ENCODE measurements at regions not wholly inside any gene's neighbourhood (a gene's known extent, or its start where the extent isn't known, plus 50 kb on each side); places are given as distances from the start of the nearest gene placed in this dataset.

- no peak for DNase-seq
These were observed 100.1 kb downstream of the PDCL3 start for GRCh38 chr2:100662866-100663265.

DNA sequence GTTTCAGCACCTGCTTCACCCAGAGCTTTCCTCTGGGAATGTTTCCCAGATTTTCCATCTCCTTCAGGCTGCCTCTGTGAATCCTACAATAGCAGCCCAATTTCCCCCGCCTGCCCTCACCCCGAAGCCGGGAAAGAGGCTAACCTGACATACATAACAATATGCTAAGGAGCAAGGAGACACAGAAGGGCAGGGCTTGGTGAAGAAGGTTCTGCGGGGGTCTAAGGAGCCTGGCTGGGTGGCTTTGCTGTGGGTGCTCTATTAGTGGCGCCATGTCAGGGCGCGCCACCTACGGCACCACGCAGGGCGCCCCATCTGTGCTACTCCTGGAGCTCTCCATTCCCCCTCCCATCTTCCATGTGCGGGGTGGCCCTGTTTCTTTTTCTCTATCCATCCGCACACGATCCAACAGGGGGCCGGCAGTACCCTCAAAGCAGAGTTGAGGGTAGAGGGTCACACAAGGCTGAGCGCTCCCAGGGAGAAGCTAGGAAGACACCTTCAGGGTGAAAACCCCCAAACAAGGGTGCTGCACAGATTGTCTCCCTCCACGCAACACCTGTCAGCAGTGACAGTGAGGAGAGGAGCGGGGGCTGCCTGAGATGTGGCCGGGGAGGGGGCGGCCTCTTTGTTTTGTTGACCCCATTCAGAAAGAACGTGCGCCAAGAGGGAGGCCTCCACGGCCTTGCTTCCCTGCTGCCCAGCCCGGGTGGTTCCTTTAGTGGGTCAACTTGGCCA lies 101.4 kb downstream of the PDCL3 start:
- DNase-seq: no peak

DNA sequence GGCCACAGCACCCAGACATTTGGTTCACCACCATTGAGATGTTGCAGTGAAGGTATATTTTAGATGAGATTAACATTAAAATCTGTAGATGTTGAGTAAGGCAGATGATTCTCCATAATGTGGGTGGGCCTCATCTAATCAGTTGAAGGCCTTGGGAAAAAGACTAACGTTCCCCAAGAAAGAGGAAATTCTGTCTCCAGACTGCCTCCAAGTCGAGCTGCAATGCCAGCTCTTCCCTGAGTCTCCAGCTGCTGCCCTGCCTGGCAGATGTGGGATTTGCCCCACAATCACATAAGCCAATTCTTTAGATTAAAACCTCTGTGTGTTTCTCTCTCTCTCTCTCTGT lies 101.9 kb downstream of the PDCL3 start:
- DNase-seq: no peak

GRCh38 chr2:100666996-100667395 lies 104.2 kb downstream of the PDCL3 start:
- no peak for DNase-seq

DNA sequence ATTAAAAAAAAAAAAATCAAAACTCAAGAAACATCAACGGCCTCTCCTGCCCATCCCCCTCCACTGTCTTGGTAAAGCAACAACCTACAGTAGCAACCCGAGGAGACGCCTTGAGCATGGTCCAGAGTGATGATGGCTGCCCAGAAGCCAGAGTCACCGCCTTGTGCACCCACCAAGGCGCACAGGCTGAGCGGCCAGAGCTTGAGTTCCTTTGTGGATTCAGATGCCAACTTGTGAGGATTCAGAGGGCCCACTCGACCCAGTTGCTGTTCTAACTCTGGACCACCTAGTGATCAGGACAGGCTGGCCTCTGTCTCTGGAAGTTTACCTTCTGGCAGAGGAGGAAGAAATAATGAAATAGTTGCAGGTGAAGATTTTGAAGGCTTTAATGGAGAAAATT lies 105.0 kb downstream of the PDCL3 start:
- DNase-seq: no peak

DNA sequence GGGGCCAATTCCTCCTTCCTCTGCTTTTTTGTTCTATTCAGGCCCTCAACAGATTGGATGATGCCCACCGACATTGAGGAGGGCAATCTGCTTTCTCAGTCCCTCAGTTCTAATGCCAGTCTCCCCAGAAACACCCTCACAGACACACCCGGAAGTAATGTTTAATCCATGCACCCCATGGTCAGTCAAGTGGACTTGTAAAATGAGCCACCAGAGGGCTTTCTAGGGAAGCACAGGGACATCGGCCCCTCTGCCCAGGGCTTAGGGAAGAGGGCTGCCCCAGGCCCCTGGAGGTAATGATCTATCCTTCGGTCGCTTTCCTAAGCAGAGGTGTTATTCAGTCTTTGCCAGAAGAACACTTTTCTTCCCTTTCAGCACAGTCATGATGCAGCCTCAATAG lies 107.4 kb downstream of the PDCL3 start:
- no peak for DNase-seq

DNA sequence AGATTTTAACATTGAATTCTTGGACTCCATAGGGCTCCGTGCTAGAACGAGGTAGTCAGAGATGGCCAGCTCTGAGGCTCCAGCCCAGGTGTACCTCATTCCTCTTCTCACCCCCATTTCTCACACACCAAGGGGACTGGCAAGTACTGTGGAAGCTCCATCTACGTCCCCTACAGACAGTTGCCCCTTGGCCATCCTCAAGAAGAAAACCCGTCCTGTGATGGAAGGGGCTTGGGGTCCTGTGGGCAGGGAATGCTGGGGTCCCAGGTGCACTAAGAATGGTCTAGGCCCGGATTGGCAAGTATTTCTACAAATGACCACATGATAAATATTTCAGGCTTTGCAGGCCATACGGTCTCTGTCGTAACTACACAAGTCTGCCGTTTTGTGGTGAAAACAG lies 110.3 kb downstream of the PDCL3 start:
- no peak for DNase-seq

DNA sequence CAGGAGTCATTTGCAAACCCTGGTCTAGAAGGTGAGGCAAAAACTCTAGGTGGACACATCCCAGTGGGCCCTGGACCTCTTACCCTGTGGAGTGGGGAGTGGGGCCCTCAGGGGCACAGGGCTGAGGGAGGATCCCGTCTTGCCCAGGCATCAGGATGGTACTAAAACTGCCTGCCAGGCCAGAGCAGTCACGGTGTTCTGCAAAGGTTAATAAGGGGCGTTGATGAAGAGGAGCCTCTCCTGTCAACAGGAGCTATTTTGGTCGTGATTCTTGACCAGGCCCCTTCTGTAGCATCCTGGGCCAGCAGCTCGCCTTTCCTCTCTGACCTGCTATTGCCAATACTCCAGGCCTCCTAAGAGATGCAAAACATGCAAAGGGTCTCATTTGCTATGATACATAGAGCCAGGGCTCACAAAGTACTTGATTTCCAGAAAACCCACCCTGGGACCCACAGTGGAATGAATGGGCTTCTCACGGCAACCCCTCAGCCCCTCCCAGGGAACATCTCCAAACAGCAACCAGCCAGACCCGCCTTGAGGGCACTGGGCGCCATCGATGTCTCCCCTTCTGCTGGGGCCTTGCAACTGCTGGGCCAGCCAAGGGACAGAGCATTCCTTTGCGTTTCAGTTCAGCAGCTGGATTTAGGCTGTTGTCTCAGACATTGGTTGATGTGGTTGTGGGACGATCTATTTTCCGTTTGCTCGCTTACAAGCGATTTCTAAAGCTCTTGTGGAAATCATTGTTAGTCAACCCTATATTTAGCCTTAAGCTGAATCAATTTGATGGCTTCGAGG lies 111.1 kb downstream of the PDCL3 start:
- no peak for DNase-seq

- DNase-seq: no peak
These were observed 111.9 kb downstream of the PDCL3 start for GRCh38 chr2:100674666-100675065.

- no peak for DNase-seq
These were observed 112.6 kb downstream of the PDCL3 start for GRCh38 chr2:100675373-100675772.

DNA sequence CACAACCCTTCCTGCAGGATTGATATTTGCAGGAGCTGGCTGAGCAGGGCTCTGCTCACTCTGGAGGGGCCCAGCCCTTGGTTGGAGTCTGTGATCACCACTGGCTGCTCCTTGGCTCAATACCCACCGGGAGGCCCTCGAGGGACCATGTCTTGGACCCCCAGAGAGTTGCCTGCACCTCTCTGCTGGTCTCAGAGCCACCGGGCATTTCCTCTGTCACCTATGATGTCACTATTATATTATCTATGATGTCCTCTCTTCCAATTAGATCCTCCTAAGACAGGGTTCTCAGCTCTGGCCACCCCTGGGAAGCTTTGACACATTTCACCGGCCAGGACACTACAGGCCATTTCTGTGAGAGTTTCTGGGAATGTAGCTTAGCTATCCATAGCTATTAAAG lies 113.1 kb downstream of the PDCL3 start:
- no peak for DNase-seq

DNA sequence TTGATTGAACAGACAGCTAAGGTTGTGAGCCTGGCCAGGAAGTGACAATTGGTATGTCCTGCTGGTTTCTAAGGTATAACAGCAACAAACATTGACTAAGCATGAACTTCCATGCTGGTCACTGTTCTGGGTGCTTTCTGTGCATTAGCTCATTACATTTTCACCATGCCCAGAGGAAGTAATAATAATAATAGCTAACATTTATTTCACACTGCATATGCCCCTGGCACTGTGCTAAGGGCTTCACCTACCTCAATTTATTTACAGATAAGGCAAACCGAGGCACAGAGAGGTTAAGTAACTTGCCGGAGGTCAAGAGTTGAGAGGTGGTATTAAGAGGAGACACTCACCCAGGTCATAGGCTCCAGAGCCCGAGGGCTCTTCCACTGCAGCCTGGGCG lies 113.6 kb downstream of the PDCL3 start:
- DNase-seq: no peak

DNA sequence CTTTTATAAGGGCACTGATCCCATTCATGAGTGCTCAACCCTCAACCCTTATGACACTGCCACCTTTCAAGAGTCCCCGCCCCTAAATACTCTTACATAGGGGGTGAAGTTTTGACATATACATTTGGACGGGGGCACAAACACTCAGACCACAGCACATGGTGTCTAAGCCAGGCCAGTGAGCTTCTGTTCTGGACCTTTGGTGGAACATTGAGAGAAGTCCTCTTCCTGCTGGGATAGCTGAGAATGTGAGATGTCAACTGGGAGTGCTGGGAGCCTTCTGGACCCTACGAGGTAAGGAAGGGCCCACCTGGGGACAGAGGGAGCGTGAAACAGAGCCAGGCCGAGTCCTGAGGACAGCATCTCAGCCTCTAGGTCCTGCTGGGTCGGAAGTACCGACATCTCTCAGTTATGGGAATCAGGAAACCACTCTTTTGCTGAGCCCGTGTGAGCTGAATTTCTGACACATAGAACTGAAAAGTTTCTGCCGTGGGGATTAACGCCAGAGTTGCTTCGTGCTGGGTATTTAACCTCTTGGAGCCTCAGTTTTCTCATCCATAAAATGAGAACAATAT lies 114.9 kb downstream of the PDCL3 start:
- DNase-seq: no peak

DNA sequence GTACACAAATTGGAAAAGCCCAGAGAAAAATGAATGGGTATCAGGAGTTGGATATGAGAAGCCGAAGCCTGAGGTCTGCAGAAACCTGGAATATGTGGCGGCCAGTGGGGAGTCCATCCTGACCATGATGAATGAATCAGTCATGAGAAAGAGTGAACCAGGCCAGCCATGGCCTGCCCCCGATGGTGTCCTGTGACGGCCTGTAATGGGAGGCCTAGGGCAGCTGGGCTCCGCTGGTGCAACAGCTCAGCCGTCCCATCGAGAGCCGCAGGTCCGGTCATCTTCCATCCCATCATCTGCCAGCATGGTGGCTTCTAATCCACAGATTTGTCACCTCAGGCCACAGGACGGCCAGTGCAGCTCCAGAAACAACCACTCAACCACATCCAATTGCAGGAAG lies 116.4 kb downstream of the PDCL3 start:
- DNase-seq: no peak

DNA sequence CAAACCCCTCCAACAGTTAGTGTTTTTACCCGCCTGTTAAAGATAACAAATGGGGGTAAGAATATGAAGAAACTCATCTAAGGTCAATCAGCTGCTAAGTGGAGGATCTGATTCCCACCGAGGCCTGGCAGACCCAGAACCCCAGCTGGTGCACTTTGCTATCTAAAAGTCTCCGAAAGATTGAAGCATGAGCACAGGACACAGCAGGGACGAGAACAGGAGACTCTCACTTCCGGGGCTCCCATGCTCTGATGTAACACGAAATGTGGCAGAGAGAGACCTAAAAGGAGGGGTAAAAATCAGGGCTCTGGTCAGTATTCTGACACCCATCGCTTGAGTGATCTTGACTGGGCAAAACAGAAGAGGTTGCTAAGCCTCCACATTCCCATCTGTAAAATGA lies 119.7 kb downstream of the PDCL3 start:
- no peak for DNase-seq

GRCh38 chr2:100683231-100683630 lies 120.4 kb downstream of the PDCL3 start:
- no peak for DNase-seq

DNA sequence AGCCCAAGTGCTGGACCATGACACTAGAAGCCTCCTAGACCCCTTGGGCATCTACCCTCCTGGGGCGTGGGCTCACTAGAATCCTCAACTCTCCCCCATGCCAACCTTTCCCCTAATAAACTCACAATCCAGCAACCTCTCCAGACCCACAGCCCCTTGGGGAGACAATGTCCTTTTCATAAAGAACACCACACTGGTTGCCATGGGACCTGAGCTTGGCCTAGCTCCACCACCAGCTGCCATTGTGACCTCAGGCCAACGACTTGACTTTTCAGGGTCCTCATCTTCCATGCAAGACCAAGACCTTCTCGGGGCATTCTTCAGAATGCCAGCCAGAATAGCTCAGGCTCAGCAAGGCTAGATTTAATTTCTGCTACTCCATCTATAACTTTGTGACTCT lies 128.1 kb upstream of the NPAS2 start:
- DNase-seq: no peak

DNA sequence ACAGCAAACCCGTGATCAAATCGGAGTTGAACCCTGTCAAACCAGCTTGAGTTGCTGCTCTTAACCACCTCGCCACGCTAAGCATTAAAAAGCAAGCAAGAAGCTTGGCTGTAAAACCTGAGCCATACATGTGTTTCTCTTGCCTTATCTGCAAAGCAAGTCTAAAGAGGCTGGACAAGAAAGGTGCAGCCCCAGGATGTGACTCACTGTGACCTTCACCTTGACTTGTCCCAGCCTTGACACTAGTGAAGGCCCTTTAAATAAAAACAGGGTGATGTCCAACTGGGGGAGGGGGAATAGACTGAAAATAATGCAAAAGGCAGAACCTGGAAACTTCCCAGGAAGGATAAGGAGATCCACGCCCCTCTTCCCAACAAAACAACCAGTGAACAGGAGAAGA lies 127.6 kb upstream of the NPAS2 start:
- DNase-seq: no peak

- no peak for DNase-seq
These were observed 127.0 kb upstream of the NPAS2 start for GRCh38 chr2:100692906-100693305.

DNA sequence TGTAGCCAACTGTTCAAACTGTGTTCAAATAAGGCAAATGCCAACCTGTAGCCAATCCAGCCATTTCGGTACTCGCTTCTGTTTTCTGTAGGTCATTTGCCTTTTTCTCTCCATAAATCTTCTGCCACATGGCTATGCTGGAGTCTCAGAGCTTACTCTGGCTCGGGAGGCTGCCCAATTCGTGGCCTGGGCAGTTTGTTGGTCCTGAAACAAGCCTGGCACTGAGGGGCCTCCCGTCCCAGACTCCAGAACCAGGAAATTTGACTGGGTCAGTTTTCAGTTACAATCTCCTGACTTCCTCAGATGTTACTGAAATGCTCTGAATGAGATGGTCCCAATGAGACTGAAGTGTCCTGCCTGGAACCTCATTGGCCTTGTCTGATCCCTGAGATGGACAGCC lies 120.8 kb upstream of the NPAS2 start:
- DNase-seq: no peak

- DNase-seq: no peak
These were observed 117.4 kb upstream of the NPAS2 start for GRCh38 chr2:100702438-100703109.

GRCh38 chr2:100703213-100703612 lies 116.7 kb upstream of the NPAS2 start:
- DNase-seq: no peak

- DNase-seq: no peak
These were observed 116.2 kb upstream of the NPAS2 start for GRCh38 chr2:100703739-100704138.

DNA sequence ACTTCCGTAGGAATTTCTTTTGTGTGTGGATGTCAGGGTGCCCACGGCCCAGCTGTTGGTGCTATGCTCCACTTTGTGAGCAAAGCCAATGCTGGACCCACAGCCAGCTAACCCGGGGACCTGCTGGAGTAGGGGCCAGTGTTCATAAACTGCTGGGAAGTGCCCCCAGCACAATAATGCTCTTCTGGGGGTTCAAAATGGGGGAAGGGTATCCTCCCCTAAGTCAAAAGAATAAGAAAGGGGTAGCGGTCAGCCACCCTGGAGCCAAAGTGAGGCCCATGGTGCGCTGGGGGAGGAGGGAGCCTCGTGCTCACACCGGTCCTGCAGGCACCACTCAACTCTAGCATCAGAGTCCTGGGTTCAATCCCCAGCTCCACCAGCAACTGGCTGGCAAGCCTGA lies 115.8 kb upstream of the NPAS2 start:
- no peak for DNase-seq

Data from activated CD4-positive, alpha-beta T cell treated with anti-CD3 and anti-CD28 coated beads, Interleukin-2, amount 50 U/mL, for 1 hour (primary cell).